ENCODE measurements at regions not wholly inside any gene's neighbourhood (a gene's known extent, or its start where the extent isn't known, plus 50 kb on each side); places are given as distances from the start of the nearest gene placed in this dataset.

DNA sequence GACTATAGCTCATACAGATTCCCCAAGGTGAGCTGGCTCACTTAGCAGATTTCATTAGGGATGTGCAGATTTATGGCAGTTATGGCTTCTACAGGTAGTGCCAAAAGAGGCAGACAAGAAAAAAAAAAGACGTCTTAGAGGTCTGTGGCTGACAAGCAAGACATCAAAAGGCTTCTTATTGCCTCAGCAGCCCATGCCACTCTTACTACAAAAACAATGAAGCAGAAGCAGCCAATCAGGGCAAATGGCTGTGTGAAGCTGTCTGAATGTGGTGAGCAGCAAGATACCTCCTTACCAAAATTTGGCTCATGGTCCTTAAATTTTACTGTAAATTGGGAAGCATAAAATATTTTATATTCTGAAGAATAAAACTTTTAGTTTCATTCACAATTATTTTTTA is 557.5 kb upstream of the GOLIM4 start:
- DNase-seq (ENCODE audit: low read depth) = no peak

DNA sequence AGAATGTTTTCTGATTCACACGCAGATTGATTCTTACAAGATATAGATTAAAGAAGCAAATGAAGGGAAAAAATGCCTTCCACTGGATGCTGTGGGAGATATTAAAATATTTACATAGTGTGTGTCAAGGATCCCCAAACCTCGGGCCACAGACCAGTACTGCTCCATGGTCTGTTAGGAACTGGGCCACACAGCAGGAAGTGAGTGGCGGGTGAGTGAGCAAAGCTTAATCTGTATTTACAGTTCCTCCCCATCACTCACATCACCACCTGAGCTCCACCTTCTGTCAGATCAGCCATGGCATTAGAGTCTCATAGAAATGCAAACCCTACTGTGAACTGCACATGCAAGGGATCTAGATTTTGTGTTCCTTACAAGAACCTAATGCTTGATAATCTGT is 552.6 kb upstream of the GOLIM4 start:
- no peak for DNase-seq (ENCODE audit: low read depth)

DNA sequence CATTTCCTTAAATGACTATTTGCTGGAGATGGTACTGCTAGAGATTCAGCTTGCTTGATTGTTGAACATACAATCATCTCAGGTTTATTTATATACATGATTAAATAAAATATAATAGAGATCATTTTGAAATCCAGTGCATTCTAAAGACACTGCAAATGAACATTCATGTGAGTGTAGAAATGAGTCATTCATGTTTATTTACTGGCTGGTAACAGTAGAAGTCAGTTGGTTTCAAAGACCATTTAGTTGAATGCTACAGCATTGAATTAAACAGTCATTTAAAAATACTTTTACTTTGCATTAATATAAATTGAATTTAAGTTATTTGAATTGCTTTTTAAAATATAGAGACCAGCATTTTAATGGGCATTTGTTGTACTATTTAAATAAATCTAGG is 551.9 kb upstream of the GOLIM4 start:
- peak; percentile 40 for DNase-seq (ENCODE audit: low read depth)

DNA sequence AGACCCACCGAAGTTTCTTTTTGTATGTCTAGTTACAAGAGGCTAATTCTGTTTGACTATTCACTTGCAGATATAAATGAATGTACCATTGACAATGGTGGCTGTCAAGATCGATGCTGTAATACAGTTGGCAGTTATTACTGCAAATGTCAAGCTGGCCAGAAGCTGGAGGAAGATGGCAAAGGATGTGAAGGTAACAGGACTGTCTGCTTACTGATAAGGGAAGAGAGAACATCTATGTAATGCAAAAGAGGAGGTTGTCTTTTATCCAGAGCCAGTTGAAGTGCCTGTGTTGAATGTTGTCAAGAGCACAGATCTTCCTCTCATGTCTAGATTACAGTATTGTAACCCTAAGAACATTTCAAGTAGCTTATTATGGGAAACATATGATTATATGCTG is 549.5 kb upstream of the GOLIM4 start:
- DNase-seq (ENCODE audit: low read depth) = no peak

DNA sequence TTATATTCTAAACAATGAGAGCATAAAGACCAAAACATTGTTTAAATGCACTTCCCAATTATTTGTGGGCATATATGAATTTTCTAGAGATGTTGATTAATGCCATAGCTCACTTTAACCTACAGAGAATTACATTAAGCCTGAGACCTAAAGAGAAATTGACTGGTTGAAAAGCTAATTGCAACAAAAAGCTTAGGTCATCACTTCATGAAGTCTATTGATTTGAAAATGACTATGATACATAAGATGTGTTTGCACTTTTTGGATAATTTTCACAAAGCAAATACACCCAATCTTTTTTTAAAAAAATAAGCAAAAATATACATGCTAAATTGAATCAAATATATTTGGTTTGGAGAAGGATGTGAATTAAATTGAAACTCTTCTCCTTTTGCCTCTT is 532.8 kb upstream of the GOLIM4 start:
- no peak for DNase-seq (ENCODE audit: low read depth)

DNA sequence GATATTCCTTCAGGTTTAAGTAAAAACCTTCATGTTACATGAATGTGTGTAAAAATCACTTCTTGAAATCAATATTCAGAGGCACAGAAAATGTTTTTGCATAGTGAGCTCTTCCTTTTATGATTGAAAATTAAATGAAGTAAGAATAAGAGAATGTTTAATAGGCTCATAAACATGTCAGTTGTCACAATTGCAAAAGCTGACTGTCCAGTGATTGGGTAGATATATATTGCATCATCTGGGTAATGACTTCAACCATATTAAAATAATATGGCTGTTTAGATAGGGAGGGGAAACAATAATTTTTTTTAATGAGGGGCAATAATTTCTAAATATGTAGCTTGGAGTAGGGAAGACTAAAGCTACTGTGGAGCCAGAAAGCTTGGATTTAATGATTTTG is 529.8 kb upstream of the GOLIM4 start:
- DNase-seq (ENCODE audit: low read depth) = no peak

DNA sequence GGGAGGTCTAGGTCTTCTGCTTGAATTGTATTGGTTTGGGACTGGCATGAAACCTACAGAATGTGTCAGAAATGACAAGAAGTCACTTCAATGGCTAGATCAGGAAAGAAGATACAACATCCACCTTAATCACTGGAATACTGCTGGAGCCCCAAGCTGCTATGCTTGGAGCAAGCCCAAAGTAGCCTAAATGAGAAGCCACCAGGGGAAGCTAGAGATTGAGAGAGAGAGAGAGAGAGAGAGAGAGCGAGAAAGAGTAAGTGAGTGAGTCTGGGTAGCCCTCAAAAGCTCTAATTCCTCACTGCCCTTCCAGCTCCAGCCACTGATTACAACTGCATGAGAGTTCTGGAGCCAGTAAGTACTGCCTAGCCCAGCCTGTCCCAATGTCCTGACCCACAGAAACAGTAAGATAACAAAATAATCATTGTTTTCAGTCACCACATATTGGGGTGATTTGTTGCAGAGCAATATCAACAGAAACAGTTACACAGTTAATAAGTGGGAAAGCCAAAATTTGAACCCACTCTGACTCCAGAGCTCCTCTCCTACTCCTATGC is 529.2 kb upstream of the GOLIM4 start:
- DNase-seq (ENCODE audit: low read depth) = no peak

DNA sequence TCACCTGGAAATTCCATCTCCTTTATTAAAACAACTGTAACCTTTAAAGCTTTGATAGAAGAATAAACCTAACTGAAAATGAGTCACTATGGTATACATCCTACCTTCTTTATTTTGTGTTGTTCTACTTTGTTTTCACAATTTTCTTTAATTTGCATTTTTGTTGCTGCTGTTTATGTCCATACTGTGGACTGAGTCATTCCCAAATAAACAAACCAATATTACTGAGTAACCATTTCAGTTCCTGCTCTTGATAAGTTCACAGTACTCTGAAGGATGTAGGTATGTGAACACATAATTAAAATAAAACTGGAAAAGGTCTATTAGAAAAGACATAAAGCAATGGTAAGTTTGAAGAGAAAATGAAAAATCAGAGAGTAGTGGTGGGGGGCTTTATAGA is 528.5 kb upstream of the GOLIM4 start:
- peak; percentile 76 for DNase-seq (ENCODE audit: low read depth)

DNA sequence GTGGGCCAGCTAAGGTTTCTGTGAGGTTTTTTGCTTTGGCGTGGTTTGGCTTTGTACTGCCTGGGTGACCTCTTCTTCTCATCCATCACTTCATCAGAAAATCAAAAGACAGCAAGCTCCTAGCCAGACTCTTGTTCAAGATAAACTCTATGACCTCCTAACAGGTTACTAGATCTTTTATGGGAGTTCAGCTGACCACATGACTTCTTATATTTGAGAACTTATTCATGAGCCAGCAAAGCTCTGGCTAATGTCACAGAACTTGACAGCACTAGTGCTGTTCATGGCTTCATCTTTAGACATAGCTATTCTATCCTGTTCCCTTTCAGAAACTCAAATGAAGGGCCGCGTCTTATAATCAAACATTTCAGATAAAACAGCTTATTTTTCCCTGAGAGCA is 527.1 kb upstream of the GOLIM4 start:
- no peak for DNase-seq (ENCODE audit: low read depth)

DNA sequence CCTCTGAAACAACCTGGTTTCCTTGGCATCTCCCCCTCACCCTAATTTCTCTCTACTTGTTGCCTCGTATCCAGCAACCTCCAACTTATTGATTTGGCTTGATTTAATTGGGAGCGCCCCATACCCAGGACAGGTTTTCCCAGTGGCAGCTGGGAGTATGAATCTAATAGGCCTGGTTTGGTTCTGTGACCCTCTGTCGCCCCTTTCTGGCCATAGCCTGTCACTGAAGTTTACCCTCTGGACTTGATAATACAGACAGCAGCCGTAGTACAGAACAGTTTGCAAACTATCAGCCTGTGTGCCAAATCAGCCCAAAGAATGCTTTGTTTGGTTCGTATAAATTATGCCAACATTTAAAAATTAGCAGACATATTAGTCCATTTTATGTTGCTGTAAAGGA is 525.1 kb upstream of the GOLIM4 start:
- peak; percentile 37 for DNase-seq (ENCODE audit: low read depth)

DNA sequence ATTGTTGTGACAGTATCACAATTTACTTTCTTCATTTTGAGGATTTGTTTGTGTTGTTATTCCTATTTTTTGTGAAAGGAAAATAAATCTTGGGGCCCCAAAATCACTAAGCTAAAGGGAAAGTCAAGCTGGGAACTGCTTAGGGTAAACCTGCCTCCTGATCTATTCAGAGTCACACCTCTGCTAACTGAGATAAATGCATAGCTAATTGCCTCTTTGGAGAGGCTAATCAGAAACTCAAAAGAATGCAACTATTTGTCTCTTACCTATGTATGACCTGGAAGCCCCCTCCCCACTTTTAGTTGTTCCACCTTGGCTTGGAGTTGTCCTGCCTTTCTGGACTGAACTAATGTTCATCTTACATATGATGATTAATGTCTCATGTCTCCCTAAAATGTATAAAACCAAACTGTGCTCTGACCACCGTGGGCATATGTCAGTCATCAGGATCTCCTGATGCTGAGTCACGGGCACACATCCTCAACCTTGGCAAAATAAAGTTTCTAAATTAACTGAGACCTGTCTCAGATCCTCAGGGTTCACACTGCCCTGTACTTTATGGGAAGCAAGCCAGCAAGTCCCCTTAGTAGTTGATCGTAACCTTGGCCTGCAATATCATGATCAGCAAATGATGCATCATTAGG is 523.2 kb upstream of the GOLIM4 start:
- DNase-seq (ENCODE audit: low read depth) = no peak

DNA sequence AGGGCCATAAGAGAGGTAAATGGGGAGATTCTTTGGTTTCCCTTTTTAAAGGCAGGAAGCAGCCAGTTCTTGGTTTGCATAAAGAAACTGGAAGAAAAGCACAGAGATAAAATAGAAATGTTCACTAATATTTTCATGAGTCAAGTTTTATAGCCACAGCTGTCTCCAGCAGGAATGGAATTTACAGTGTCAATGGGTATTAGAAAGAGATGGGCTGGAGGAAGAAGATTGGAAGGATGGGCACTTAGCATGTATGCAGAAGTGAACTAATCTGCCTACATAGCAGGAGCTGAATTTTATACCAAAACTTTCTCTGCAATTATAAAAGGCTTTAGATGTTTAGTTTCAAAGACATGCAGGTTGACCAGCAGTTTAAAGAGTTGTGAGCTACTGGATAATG is 521.9 kb upstream of the GOLIM4 start:
- DNase-seq (ENCODE audit: low read depth) = no peak

DNA sequence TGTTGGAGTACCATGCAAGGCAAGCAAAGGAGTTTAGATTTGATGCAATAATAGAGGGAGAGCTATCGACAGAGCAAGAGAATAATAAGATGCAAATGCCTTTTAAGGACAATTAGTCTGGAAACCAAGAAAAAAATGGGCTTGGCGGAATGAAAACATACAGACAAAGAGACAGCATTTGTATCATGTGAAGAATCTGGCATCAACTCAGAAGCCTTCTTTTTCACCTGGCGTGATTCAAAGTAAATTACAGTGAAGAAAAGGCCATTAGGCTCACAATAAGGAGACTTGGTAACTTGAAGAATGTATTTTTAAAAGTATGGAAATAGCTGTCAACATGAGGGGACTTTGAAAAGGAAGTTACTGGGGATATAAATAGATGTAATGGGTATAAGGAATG is 521.2 kb upstream of the GOLIM4 start:
- no peak for DNase-seq (ENCODE audit: low read depth)

DNA sequence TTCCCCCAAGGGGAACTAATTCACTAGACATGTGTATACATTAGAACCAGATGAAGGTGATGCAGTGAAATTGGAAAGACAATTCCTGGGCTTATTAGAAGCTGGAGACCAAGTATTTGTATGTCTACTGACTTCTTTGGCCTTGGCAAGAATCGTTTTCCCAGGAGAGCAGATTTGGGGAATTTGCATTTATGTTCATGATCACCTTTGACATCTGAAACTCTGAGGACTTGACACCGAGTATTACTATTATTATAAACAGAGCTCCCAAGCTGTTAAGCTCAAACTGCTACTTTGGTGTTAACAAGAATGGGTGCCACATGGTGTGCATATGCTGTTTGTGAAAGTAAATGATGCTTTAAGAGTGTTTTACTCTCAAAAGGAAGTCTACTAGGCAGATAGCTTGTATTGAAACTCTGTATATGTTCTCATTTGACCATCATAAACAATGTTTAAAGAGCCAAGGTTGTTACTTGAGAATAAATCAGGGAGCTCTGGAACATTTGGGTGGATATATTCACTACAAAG is 519.8 kb upstream of the GOLIM4 start:
- no peak for DNase-seq (ENCODE audit: low read depth)

DNA sequence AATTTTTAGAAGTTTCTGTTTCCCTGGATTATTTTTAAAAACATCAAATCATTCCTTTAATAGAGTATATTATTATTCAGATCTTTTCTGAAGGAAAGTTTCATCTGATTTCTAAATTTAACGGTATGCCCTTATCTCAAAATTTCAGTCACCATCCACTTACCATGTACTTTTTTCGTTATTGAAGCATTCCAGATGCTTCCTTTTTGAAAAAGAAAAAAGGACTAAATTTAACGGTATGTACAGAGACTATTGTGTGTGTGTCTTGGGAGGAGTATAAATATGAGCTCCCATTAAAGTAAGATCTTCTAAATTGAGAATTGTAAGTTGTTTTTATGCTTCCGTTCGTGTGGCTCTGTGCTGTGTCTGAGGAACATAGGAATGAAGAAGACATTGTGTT is 517.4 kb upstream of the GOLIM4 start:
- no peak for DNase-seq (ENCODE audit: low read depth)

DNA sequence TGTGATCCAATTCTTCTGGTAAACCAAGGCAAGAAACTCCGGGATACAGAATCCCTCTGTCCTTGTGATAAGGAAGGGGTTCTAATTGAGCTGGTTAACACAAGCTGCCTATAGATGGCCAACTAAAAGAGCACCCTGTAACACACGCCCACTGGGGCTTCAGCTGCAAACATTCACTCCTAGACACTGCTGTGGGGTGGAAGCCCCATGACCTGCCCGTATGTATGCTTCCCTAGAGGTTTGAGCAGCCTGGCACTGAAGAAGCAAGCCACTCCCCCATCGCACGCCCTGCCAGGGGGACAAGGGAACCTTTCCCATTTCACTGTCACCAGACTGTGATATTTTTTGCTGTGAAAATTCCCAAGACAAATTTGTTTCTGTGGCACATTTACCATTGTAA is 516.9 kb upstream of the GOLIM4 start:
- no peak for DNase-seq (ENCODE audit: low read depth)

DNA sequence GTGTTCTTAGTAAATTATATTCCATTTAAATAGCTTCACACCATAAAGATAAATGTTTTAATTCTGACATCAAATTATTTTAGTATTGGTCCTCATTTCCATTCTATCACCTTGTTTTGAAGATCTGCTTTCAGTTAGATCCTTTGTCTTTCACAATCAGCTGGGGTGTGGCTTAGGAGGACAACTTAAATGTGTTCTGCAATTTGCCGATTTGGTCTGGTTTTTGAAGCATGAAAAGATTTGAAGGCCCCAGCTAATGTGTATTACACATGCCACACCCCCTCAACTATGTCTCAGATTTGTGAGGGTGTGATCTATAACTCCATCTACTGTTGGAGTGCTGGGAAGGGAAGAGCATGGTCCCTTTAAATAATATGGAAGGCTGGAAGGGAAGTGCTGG is 516.1 kb upstream of the GOLIM4 start:
- no peak for DNase-seq (ENCODE audit: low read depth)

DNA sequence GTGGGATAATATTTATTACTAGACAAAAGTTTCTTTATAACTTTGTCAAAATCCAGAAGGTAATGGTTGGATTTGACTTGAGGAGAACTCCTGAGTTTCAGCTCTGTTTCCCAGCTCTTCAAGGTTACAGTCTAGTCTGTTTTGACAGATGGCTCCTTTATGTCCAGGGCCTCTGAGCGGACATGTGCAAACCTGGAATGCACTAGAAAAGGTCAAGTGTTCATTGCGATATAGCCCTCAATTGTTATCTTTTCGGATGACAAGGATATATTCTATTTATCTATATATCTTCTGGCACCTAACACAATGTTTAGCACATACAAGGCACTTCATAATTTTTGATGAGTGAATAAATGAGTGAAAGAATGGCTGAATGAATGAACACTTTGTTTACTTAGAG is 513.2 kb upstream of the GOLIM4 start:
- no peak for DNase-seq (ENCODE audit: low read depth)

DNA sequence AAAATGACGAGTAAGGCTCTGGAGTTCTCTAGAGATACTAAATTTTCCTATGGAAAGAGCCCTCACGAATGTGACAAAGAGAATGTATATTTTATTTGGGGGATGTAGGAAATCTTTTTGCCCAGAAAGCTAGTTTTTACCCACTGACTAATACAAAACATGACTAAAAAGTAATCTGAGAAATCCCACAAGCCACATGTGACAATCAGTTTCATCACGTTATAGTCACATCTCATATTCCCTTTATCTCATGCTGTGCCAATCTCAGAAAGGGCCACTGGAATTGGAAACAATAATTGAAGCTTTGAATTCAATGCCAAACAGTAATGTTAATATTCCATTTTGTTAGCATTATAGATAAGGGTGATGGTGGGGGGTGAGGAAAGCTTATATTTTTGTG is 509.0 kb upstream of the GOLIM4 start:
- DNase-seq (ENCODE audit: low read depth) = no peak

DNA sequence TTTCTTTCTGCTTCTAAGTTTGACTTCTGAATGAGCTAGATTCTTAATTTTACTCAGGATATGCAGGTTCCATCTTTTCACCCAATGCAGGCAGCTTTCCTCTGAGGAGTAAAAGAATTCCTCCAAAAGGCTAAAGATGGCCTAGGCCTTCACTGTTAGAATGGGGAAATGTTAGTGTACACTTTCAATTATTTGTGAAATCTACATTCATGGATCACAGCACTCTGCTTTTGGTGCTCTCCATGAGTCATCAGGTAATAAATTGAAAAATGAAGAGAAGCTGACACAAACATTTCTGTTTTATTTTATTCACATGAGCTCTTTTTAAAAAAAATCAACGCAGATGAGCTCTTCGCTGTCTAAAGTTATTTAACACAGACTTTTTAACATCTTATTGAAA is 502.5 kb upstream of the GOLIM4 start:
- peak; percentile 14 for DNase-seq (ENCODE audit: low read depth)

DNA sequence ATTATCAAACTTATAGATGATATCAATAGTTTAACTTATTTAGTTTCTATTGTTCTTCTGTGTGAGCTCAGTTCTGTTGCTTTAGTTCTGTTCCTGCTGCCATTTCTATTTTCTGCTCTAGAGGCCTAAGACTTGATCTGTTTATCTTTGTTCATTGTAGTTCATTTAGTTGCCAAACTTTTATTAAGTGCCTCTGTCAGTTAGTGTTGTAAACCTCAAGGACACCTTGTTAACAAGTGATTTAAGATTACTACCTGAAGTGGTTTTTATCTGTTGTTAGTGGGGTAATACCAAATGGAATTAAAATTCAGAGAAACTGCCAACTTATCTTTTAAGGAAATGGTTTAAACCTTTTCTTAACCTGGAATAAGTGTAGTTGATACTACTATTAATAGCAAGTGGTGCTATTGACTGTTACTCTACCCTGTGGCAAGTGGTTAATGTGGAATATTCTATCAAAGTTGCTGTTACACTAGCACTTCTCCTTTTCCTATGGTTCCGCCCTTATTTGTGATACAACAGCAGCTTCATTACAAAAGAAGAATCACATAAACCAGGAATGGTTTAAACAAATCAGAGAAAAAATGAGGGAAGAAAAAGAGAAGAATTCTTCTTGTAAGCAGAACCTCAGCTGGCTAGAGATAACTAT is 500.6 kb upstream of the GOLIM4 start:
- DNase-seq (ENCODE audit: low read depth) = no peak

DNA sequence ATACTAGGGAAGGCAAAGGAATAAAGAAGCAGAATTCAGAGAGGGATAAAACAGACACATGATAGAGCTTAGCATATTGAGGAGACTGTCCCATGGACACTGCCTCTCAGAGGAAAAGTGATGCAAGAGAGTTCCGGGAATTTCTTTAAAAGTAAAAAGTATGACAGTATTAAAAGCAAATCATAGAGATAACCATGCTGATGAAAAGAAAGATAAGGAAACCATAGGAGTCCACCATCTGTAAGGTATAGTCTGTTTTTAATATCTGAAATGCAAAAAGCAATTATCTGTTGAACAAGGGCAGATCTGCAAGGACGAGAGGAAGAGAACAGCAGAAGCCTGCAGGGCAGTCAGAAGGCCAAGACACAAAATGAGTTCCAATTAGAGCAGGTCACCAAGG is 495.9 kb upstream of the GOLIM4 start:
- no peak for DNase-seq (ENCODE audit: low read depth)

DNA sequence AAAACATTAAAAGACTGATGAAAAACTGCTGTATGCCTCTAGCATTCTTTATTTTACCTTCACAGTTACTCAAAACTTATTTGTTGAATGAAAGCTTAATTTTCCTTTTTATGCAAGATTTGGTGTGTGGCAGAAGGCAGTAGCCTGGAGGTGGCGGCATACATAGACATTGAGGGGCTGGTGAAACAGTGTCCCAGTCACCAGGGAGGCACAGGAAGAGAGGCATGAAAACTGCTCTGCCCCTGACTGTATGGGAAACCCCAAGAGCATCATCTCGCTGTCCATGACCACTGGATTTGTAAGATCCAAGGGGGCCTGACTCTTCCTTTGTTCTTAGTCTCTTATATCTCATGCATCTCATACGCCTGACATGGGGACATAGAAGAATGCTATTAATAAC is 493.7 kb upstream of the GOLIM4 start:
- DNase-seq (ENCODE audit: low read depth) = no peak

DNA sequence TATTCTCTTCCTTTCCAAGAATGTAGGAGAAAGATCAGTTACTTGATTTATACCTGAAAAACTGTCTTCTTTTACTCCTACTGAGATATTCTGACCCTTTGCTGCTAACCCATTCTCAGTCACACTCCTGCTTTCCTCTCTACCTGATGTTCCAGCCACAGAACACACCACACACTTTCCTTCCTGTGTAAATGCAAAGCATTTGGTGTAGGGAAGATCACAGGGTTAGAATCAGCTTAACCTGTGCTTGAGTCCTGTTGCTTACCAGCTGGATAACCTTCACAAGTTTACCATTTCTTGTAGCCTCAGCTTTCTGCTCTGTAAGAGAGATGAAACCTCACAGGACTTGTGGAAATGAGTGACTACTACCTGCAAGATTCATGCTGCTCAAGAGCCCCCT is 489.8 kb upstream of the GOLIM4 start:
- DNase-seq (ENCODE audit: low read depth) = no peak
